NCI-H2171 (cell line): ENCODE measurements at regions not wholly inside any gene's neighbourhood (a gene's known extent, or its start where the extent isn't known, plus 50 kb on each side); places are given as distances from the start of the nearest gene placed in this dataset.
"Not testable (repeated sequence)": the region's sequence is repeated elsewhere in the genome, so short reads cannot be mapped to it uniquely, and the experiment has no call there.

Source experiments
- DNase-seq: peaks from one replicate; lab custom pipeline; 2025; lab: John Stamatoyannopoulos, UW

- DNase-seq, result no peak
Observed at GRCh38 chr6:159522877-159523547, 170.0 kb downstream of the SOD2 start.

- DNase-seq, result no peak
Observed at GRCh38 chr6:159521962-159522361, 171.1 kb downstream of the SOD2 start.

GRCh38 chr6:159520002-159520401 is 173.0 kb downstream of the SOD2 start:
- DNase-seq, result no peak

- not testable (repeated sequence) for DNase-seq
Observed at GRCh38 chr6:159515811-159516210, 177.2 kb downstream of the SOD2 start.

- no peak for DNase-seq
Observed at GRCh38 chr6:159513914-159514313, 179.1 kb downstream of the SOD2 start.

- DNase-seq, result no peak
Observed at GRCh38 chr6:159513074-159513720, 179.8 kb downstream of the SOD2 start.

- no peak for DNase-seq
Observed at GRCh38 chr6:159512571-159512970, 180.5 kb downstream of the SOD2 start.

GRCh38 chr6:159512104-159512503 is 180.9 kb downstream of the SOD2 start:
- no peak for DNase-seq

GRCh38 chr6:159510141-159510540 is 182.9 kb downstream of the SOD2 start:
- DNase-seq, result no peak

GRCh38 chr6:159508931-159509330 is 184.1 kb downstream of the SOD2 start:
- no peak for DNase-seq

- DNase-seq, result no peak
Observed at GRCh38 chr6:159506048-159506447, 187.0 kb downstream of the SOD2 start.

GRCh38 chr6:159505140-159505922 is 187.7 kb downstream of the SOD2 start:
- no peak for DNase-seq

- DNase-seq, result no peak
Observed at GRCh38 chr6:159501558-159501957, 191.5 kb downstream of the SOD2 start.

GRCh38 chr6:159499034-159499433 is 194.0 kb downstream of the SOD2 start:
- DNase-seq, result no peak

GRCh38 chr6:159494586-159494972 is 198.5 kb downstream of the SOD2 start:
- DNase-seq, result no peak

GRCh38 chr6:159493898-159494585 is 199.0 kb downstream of the SOD2 start:
- DNase-seq, result no peak

- DNase-seq, result no peak
Observed at GRCh38 chr6:159493231-159493897, 199.7 kb downstream of the SOD2 start.

GRCh38 chr6:159490298-159490937 is 202.6 kb downstream of the SOD2 start:
- no peak for DNase-seq

GRCh38 chr6:159487636-159488035 is 205.4 kb downstream of the SOD2 start:
- no peak for DNase-seq

GRCh38 chr6:159483259-159483658 is 209.8 kb downstream of the SOD2 start:
- DNase-seq, result no peak

- no peak for DNase-seq
Observed at GRCh38 chr6:159481897-159482296, 211.1 kb downstream of the SOD2 start.
